Loucy (cell line): ENCODE measurements at regions not wholly inside any gene's neighbourhood (a gene's known extent, or its start where the extent isn't known, plus 50 kb on each side); places are given as distances from the start of the nearest gene placed in this dataset.

Experiments used
- H2AFZ ChIP-seq: fragments of 200-600 bp; sonication (generic); 2 replicates; pipeline ENCODE4 v1.6.0; 2016; ENCODE audit warnings: antibody characterized with exemption, mild to moderate bottlenecking, low read length, moderate library complexity
- H3F3A ChIP-seq: fragments of 200-600 bp; 2 replicates; pipeline ENCODE4 v1.6.0; 2016; ENCODE audit warnings: antibody characterized with exemption, low read depth, mild to moderate bottlenecking
- H3K27me3 ChIP-seq: fragments of 200-600 bp; sonication (generic); 2 replicates; pipeline ENCODE4 v1.6.1; 2014; ENCODE audit warnings: low read length, mild to moderate bottlenecking; ENCODE audit not compliant: insufficient read depth, poor library complexity, severe bottlenecking
- H3K36me3 ChIP-seq: fragments of 200-600 bp; sonication (generic); 2 replicates; pipeline ENCODE4 v1.6.1; 2016; ENCODE audit warnings: low read length; ENCODE audit not compliant: insufficient read depth
- H3K4me1 ChIP-seq: fragments of 200-600 bp; sonication (generic); 2 replicates; pipeline ENCODE4 v1.5.1; 2014; ENCODE audit warnings: low read length, mild to moderate bottlenecking; ENCODE audit not compliant: insufficient read depth, poor library complexity, severe bottlenecking
- H3K4me2 ChIP-seq: fragments of 200-600 bp; sonication (generic); 2 replicates; pipeline ENCODE4 v1.6.0; 2014; ENCODE audit warnings: antibody characterized with exemption, low read length, low read depth, mild to moderate bottlenecking; ENCODE audit not compliant: poor library complexity, severe bottlenecking
- H3K4me3 ChIP-seq: fragments of 200-600 bp; sonication (generic); 2 replicates; pipeline ENCODE4 v1.5.1; 2014; ENCODE audit warnings: low read length, mild to moderate bottlenecking, mixed read lengths; ENCODE audit not compliant: poor library complexity, severe bottlenecking
- H3K79me2 ChIP-seq: fragments of 200-600 bp; sonication (generic); 2 replicates; pipeline ENCODE4 v1.6.1; 2014; ENCODE audit warnings: low read length; ENCODE audit not compliant: insufficient read depth
- H3K9ac ChIP-seq: fragments of 200-600 bp; sonication (generic); 2 replicates; pipeline ENCODE4 v1.6.0; 2014; ENCODE audit warnings: mild to moderate bottlenecking, low read depth, low read length, moderate library complexity; ENCODE audit not compliant: poor library complexity, severe bottlenecking
- H3K9me2 ChIP-seq: fragments of 200-600 bp; sonication (generic); replicated peaks from 2 replicates; pipeline ENCODE4 v1.6.1; 2016; ENCODE audit warnings: low read depth, low read length, mixed read lengths
- H3K9me3 ChIP-seq: fragments of 200-600 bp; sonication (generic); 2 replicates; pipeline ENCODE4 v1.6.1; 2014; ENCODE audit warnings: mild to moderate bottlenecking, antibody characterized with exemption, low read length, low read depth; ENCODE audit not compliant: insufficient read depth
- H4K20me1 ChIP-seq: fragments of 200-600 bp; sonication (generic); 2 replicates; pipeline ENCODE4 v1.6.0; 2014; ENCODE audit warnings: antibody characterized with exemption, low read length, mild to moderate bottlenecking; ENCODE audit not compliant: insufficient read depth, poor library complexity, severe bottlenecking
- CTCF ChIP-seq: fragments of 200-600 bp; sonication (generic); conservative IDR thresholded peaks from 2 replicates; pipeline ENCODE4 v1.5.1; 2014; ENCODE audit warnings: mild to moderate bottlenecking, antibody characterized with exemption, low read length
- EZH2phosphoT487 ChIP-seq: fragments of 200-600 bp; IDR thresholded peaks from 2 replicates; pipeline ENCODE4 v1.6.1; 2018; ENCODE audit warnings: antibody characterized with exemption, mild to moderate bottlenecking, moderate library complexity, borderline replicate concordance

- Histone ChIP-seq H3K9ac (no peak overlapping the region), H3K4me2 (no peak overlapping the region), H4K20me1 (no peaks in the 10 kb centered on the region), H3K79me2 (no peaks in the 10 kb centered on the region), H3K36me3 (no peaks in the 10 kb centered on the region), H3K27me3 (no peaks in the 10 kb centered on the region), H3F3A (no peaks in the 10 kb centered on the region), H3K9me3 (no peaks in the 10 kb centered on the region), H2AFZ (no peak overlapping the region), H3K4me1 (no peaks in the 10 kb centered on the region), H3K4me3 (no peak overlapping the region), H3K9me2 (no peaks in the 10 kb centered on the region)
- TF ChIP-seq EZH2phosphoT487, result no peak
- no peak for TF ChIP-seq CTCF
These were observed 450.2 kb downstream of the CCER1 start for GRCh38 chr12:90504806-90505205.

- no peaks in the 10 kb centered on the region for H3K9me2 ChIP-seq
- no peak overlapping the region for H3K4me2 ChIP-seq
- no peaks in the 10 kb centered on the region for H4K20me1 ChIP-seq
- no peaks in the 10 kb centered on the region for H3K9me3 ChIP-seq
- no peaks in the 10 kb centered on the region for H3K4me1 ChIP-seq
- no peaks in the 10 kb centered on the region for H3K27me3 ChIP-seq
- no peaks in the 10 kb centered on the region for H3F3A ChIP-seq
- TF ChIP-seq EZH2phosphoT487, result no peak
- no peak for TF ChIP-seq CTCF
- no peaks in the 10 kb centered on the region for H3K79me2 ChIP-seq
- no peak overlapping the region for H3K4me3 ChIP-seq
- no peaks in the 10 kb centered on the region for H3K36me3 ChIP-seq
- no peak overlapping the region for H3K9ac ChIP-seq
- H2AFZ ChIP-seq, result no peak overlapping the region
These were observed 452.9 kb downstream of the CCER1 start for GRCh38 chr12:90502070-90502469.

DNA sequence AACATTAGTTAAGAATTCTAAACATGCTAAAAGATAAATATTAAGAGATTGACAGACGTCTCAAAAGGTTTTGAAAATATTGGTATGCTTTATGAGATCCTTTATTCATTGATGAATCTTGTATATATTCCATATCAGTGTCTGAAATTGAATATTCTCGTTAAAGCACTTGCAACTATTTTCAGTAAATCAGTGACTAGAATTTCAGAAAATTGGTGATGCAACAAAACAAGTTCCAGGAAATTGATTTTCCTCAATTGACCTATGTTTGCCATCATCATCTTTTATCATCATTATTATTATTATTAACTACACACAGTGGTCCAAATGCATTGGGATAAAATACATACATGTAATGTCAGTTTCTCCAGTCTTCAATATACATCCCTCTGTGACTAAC lies 453.6 kb downstream of the CCER1 start:
- Histone ChIP-seq H3K9ac (no peak overlapping the region), H3K4me3 (no peak overlapping the region), H3K9me3 (no peaks in the 10 kb centered on the region), H3K36me3 (no peaks in the 10 kb centered on the region), H4K20me1 (no peaks in the 10 kb centered on the region), H3K4me1 (no peaks in the 10 kb centered on the region), H3K79me2 (no peaks in the 10 kb centered on the region), H3K4me2 (no peak overlapping the region), H3K27me3 (no peaks in the 10 kb centered on the region), H2AFZ (no peak overlapping the region), H3F3A (no peaks in the 10 kb centered on the region), H3K9me2 (no peaks in the 10 kb centered on the region)
- TF ChIP-seq CTCF (no peak), EZH2phosphoT487 (no peak)
